Suprapubic skin (tissue), 4 donors: ENCODE measurements at regions not wholly inside any gene's neighbourhood (a gene's known extent, or its start where the extent isn't known, plus 50 kb on each side); places are given as distances from the start of the nearest gene placed in this dataset.

Experiments
- DNase-seq, 2 donors: peaks; one replicate each; pipeline ENCODE4 v3.0.0-alpha.2; 2019; ENCODE audit warnings: low spot score in 2 of 2
- H3K27ac ChIP-seq: fragments of 200-600 bp; sonication (generic); one replicate; pipeline ENCODE4 v1.5.1; 2019
- H3K27me3 ChIP-seq: fragments of 200-600 bp; sonication (generic); one replicate; pipeline ENCODE4 v1.5.1; 2019
- H3K36me3 ChIP-seq: fragments of 200-600 bp; sonication (generic); one replicate; pipeline ENCODE4 v1.5.1; 2019
- H3K4me1 ChIP-seq: fragments of 200-600 bp; sonication (generic); one replicate; pipeline ENCODE4 v1.5.1; 2019
- H3K4me3 ChIP-seq: fragments of 200-600 bp; sonication (generic); one replicate; pipeline ENCODE4 v1.5.1; 2019; ENCODE audit warnings: mild to moderate bottlenecking
- H3K9me3 ChIP-seq: fragments of 200-600 bp; sonication (generic); one replicate; pipeline ENCODE4 v1.5.1; 2019
- EP300 ChIP-seq: sonication (generic); formaldehyde crosslinking; IDR thresholded peaks from one replicate; pipeline ENCODE4 v1.6.1; 2017; ENCODE audit warnings: antibody characterized with exemption
- POLR2A ChIP-seq, 2 donors: fragments of 450-650 bp; IDR thresholded peaks; one replicate each; pipeline ENCODE4 v1.6.1; 2017; ENCODE audit warnings: antibody characterized with exemption in 2 of 2, mild to moderate bottlenecking in 2 of 2, moderate library complexity in 2 of 2
- POLR2AphosphoS5 ChIP-seq, 3 donors: sonication (generic); formaldehyde crosslinking; IDR thresholded peaks; one replicate each; pipeline ENCODE4 v1.6.1; 2017; ENCODE audit warnings: antibody characterized with exemption in 3 of 3
- WGBS: methylation state at CpG from one replicate; pipeline ENCODE4 v1.1.5; 2018; 5-methylcytosine and 5-hydroxymethylcytosine counted together
- TF ChIP-seq, protein P1 (sequence below), 2 donors: fragments of 200-600 bp in 1 of 2; fragments of 450-650 bp in 1 of 2; sonication (generic) in 1 of 2; IDR thresholded peaks; one replicate each; pipeline ENCODE4 v1.5.1; 2016 to 2019; ENCODE audit warnings: antibody characterized with exemption in 2 of 2, mild to moderate bottlenecking in 1 of 2, moderate library complexity in 1 of 2

DNA sequence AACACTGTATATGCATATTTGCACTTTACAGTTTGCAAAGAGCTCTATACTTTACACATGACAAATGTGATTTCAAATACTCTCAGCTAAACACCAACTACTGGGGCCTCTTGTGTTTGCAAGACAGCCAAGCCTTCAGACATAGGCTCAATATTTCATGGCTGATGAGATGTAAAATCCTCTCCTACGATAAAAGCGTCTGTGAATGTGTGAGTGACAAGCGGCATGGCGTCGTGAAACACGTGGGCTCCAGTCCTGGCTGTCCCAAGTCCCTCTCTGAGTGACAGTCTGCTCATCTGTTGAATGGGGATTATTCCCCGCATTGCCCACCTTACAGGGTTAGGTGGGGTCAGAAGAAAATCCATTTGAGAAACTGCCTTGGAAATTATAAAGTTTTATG lies 489.8 kb downstream of the RNF144A start:
- Histone ChIP-seq H3K27me3 (peaks cover 24% of the 10 kb centered on the region), H3K4me3 (no peak overlapping the region), H3K27ac (no peak overlapping the region), H3K4me1 (no peaks in the 10 kb centered on the region), H3K9me3 (no peaks in the 10 kb centered on the region), H3K36me3 (no peaks in the 10 kb centered on the region)
- TF ChIP-seq, protein P1, sequence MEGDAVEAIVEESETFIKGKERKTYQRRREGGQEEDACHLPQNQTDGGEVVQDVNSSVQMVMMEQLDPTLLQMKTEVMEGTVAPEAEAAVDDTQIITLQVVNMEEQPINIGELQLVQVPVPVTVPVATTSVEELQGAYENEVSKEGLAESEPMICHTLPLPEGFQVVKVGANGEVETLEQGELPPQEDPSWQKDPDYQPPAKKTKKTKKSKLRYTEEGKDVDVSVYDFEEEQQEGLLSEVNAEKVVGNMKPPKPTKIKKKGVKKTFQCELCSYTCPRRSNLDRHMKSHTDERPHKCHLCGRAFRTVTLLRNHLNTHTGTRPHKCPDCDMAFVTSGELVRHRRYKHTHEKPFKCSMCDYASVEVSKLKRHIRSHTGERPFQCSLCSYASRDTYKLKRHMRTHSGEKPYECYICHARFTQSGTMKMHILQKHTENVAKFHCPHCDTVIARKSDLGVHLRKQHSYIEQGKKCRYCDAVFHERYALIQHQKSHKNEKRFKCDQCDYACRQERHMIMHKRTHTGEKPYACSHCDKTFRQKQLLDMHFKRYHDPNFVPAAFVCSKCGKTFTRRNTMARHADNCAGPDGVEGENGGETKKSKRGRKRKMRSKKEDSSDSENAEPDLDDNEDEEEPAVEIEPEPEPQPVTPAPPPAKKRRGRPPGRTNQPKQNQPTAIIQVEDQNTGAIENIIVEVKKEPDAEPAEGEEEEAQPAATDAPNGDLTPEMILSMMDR (IDR thresholded peaks at IDR 0.05) = no peak
- no peak for TF ChIP-seq POLR2AphosphoS5 (IDR thresholded peaks at IDR 0.05)
- no peak for DNase-seq
- 89% methylated on average over 7 of the region's 7 CpGs for WGBS

DNA sequence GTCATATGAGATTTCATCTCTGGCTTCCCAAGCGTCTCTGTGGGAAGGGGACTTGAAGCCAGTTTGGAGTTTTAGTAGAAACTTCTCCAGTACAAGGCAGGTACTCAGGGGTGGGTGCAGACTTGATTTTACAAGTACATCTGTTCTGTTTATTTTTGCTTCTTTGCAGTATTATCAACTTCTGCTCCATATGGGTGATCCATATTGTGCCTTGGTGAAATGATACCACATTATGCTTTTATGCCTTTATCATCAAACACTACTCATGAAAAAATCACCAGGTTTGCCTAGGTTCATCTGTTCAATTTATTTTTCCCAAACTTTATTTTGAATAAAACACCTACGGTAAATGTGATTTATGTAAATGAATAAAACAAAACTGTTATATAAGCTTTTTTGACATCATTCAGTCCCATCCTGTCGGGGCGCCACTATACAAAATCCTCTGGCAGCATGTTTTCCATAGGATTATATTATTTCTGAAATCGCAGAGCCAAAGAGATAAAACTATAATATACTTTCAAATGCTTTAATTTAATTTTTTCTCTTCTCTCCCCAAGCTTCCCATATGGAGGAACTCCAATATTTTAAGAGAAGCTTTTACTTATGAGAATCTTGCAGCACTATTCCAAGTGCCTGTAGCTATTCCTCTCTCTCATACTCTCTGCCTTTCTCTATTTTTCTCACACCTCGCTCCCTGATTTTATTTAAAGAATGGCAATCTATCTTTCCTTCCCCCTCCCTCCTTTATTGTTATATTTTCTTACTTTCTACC lies 490.9 kb downstream of the RNF144A start:
- peaks cover 17% of the 10 kb centered on the region for H3K27me3 ChIP-seq
- no peak overlapping the region for H3K4me3 ChIP-seq
- H3K36me3 ChIP-seq = no peaks in the 10 kb centered on the region
- TF ChIP-seq, protein P1 (IDR thresholded peaks at IDR 0.05) = no peak
- TF ChIP-seq POLR2AphosphoS5 (IDR thresholded peaks at IDR 0.05) = no peak
- no peak for TF ChIP-seq POLR2A (IDR thresholded peaks at IDR 0.05)
- no peak for TF ChIP-seq EP300
- no peak overlapping the region for H3K27ac ChIP-seq
- 91% methylated on average over 6 of the region's 6 CpGs for WGBS
- no peak for DNase-seq
- H3K4me1 ChIP-seq = no peaks in the 10 kb centered on the region
- H3K9me3 ChIP-seq = no peaks in the 10 kb centered on the region

DNA sequence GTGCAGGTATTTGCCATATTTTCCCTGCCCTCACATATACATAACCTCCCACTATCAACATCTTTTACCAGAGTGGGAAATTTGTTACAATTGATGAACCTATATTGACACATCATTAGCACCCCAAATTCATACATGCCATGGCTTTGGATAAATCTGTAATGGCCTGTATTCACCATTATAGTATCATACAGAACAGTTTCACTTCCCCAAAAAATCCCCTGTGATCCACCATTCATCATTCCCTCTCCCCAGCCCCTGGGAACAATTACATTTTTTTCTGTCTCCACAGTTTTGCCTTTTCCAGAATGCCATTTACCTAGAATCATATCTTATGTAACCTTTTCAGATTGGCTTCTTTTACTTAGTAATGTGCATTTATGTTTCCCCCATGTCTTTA lies 494.5 kb downstream of the RNF144A start:
- Histone ChIP-seq H3K4me1 (no peaks in the 10 kb centered on the region), H3K9me3 (no peaks in the 10 kb centered on the region), H3K27ac (no peak overlapping the region), H3K36me3 (no peaks in the 10 kb centered on the region), H3K27me3 (peaks cover 5% of the 10 kb centered on the region), H3K4me3 (no peak overlapping the region)
- no peak for TF ChIP-seq POLR2AphosphoS5 (IDR thresholded peaks at IDR 0.05)
- no peak for TF ChIP-seq POLR2A (IDR thresholded peaks at IDR 0.05)
- no peak for TF ChIP-seq EP300
- TF ChIP-seq, protein P1 (IDR thresholded peaks at IDR 0.05) = no peak
- DNase-seq = no peak

DNA sequence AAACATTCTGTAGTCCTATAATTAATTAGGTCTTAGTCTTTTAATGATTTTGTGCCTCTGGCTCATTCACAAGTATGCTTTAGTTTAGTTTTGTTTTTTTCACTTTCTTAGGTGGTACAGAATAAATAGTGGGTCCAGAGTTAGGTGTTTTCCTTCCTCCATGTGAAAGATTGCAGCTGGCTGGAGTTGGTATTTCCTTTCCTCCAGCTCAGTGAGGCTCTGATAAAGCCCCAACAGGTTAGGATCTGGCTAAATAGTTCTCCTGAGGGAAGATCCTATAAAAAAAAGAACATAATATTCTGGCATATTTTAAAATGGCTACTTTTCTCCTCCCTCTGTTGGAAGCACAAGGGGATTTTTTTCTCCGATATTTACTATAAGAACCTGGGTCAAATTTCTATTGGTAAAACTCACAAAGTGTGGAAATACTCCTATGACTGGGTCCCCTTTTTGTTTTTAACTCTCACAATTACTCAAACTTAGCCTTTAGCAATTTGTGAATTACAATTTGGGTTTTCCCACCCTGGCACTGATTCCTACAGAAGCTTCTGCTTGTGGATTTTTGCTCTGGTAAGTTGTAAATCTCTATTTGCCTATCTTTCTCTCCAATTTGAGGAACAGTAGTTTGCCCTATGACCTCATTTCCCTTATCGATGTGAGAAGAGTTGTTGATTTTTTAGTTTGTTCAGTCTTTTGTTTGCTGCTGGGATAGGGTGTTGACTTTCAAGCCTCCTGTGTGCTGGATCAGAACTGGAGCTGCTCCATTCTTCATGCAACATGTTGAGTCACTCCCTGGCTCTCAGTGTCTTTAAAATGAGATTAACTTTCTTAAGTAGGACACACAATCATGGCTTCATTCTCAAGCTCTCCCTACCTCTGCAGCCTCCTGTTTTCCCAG lies 500.9 kb downstream of the RNF144A start:
- H3K4me3 ChIP-seq = no peak overlapping the region
- H3K4me1 ChIP-seq = no peaks in the 10 kb centered on the region
- DNase-seq = no peak
- no peaks in the 10 kb centered on the region for H3K9me3 ChIP-seq
- TF ChIP-seq EP300 (no peak), POLR2AphosphoS5 (IDR thresholded peaks at IDR 0.05) (no peak), POLR2A (IDR thresholded peaks at IDR 0.05) (no peak)
- TF ChIP-seq, protein P1 (IDR thresholded peaks at IDR 0.05) = no peak
- no peaks in the 10 kb centered on the region for H3K36me3 ChIP-seq
- H3K27ac ChIP-seq = no peak overlapping the region
- WGBS = 52% methylated on average over 2 of the region's 2 CpGs
- no peaks in the 10 kb centered on the region for H3K27me3 ChIP-seq

DNA sequence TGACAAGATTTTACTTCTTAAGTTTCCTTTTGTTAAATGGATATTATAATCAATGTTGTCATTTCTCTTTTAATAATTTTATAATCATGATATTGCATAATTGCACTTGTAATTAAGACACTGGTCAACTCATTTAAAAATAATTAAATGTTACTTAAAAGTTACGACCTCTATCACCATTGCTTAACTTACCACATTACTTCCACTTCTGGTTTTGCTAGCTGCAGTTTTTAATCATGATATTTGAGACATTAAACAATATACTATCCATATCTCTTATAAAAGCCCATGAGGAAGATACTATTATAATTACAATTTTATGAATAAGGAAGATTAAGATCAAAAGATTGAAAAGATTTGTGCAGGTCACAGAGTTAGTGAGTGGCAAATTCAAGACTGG lies 502.0 kb downstream of the RNF144A start:
- TF ChIP-seq POLR2AphosphoS5 (IDR thresholded peaks at IDR 0.05) (no peak), POLR2A (IDR thresholded peaks at IDR 0.05) (no peak), EP300 (no peak)
- TF ChIP-seq, protein P1 (IDR thresholded peaks at IDR 0.05) = no peak
- no peak for DNase-seq
- 74% methylated on average over 1 of the region's 1 CpG for WGBS
- H3K27me3 ChIP-seq = peaks cover 6% of the 10 kb centered on the region
- H3K4me3 ChIP-seq = no peak overlapping the region
- no peaks in the 10 kb centered on the region for H3K4me1 ChIP-seq
- H3K9me3 ChIP-seq = no peaks in the 10 kb centered on the region
- H3K36me3 ChIP-seq = no peaks in the 10 kb centered on the region
- H3K27ac ChIP-seq = no peak overlapping the region
